OCI-LY1 (cell line): ENCODE measurements at regions not wholly inside any gene's neighbourhood (a gene's known extent, or its start where the extent isn't known, plus 50 kb on each side); places are given as distances from the start of the nearest gene placed in this dataset.
"Not testable (repeated sequence)": the region's sequence is repeated elsewhere in the genome, so short reads cannot be mapped to it uniquely, and the experiment has no call there.

ENCODE experiments used
- EZH2 ChIP-seq: fragments of 200-600 bp; sonication (generic), shearing (Covaris generic); IDR thresholded peaks from 2 replicates; pipeline ENCODE4 v1.8.0; 2017; ENCODE audit warnings: borderline replicate concordance, mixed run types, mild to moderate bottlenecking, antibody characterized with exemption, low read length, moderate library complexity, mixed read lengths
- TF ChIP-seq, protein P1 (sequence below): fragments of 200-600 bp; sonication (generic), shearing (Covaris generic); IDR thresholded peaks from 2 replicates; pipeline ENCODE4 v1.5.1; 2017; ENCODE audit warnings: mild to moderate bottlenecking, antibody characterized with exemption, low read length, moderate library complexity, mixed read lengths

DNA sequence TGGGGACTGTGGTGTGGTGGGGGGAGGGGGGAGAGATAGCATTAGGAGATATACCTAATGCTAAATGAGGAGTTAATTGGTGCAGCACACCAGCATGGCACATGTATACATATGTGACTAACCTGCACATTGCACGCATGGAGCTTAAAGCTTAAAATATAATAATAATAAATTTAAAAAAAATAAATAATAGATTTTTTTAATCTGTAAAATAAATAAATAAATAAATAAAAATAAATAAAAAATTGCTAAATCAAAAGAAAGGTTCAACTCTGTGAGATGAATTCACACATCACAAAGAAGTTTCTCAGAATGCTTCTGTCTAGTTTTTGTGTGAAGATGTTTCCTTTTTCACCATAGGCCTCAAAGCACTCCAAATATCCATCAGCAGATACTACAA, 1793.7 kb downstream of the UQCRFS1 start:
- TF ChIP-seq, protein P1, sequence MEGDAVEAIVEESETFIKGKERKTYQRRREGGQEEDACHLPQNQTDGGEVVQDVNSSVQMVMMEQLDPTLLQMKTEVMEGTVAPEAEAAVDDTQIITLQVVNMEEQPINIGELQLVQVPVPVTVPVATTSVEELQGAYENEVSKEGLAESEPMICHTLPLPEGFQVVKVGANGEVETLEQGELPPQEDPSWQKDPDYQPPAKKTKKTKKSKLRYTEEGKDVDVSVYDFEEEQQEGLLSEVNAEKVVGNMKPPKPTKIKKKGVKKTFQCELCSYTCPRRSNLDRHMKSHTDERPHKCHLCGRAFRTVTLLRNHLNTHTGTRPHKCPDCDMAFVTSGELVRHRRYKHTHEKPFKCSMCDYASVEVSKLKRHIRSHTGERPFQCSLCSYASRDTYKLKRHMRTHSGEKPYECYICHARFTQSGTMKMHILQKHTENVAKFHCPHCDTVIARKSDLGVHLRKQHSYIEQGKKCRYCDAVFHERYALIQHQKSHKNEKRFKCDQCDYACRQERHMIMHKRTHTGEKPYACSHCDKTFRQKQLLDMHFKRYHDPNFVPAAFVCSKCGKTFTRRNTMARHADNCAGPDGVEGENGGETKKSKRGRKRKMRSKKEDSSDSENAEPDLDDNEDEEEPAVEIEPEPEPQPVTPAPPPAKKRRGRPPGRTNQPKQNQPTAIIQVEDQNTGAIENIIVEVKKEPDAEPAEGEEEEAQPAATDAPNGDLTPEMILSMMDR, result not testable (repeated sequence)
- not testable (repeated sequence) for TF ChIP-seq EZH2
